HCT116 (cell line): ENCODE measurements at regions not wholly inside any gene's neighbourhood (a gene's known extent, or its start where the extent isn't known, plus 50 kb on each side); places are given as distances from the start of the nearest gene placed in this dataset.
"Not testable (repeated sequence)": the region's sequence is repeated elsewhere in the genome, so short reads cannot be mapped to it uniquely, and the experiment has no call there.

Source experiments
- ATAC-seq: fragments of 200-7000 bp; cut with Tn5 transposase; 2 replicates; pipeline ENCODE4 v1.9.1; 2020; ENCODE audit warnings: mild to moderate bottlenecking, moderate library complexity
- BruUV-seq: library from RNA; stranded (reverse); fragments of 400-500 nt; replicated peaks from 2 replicates; lab custom pipeline; 2021; lab: Mats Ljungman, UMichigan
- CTCF ChIA-PET: fragments of 300-600 bp; sonication (Branson Sonifier 250); formaldehyde crosslinking; loops from one replicate; lab custom pipeline; 2021; ENCODE audit warnings: antibody characterized with exemption; lab: Charles Lee
- POLR2A ChIA-PET: fragments of 300-600, 350-600 bp; sonication (Branson Sonifier 250); formaldehyde crosslinking; loops from one replicate; lab custom pipeline; 2021; ENCODE audit warnings: antibody characterized with exemption; lab: Charles Lee
- RAD21 ChIA-PET, 2 experiments: fragments of 300-600 bp; sonication (Branson Sonifier 250); formaldehyde crosslinking; loops; one replicate each; lab custom pipeline; 2023; ENCODE audit warnings: low total read pairs in 2 of 2; ENCODE audit not compliant: uncharacterized antibody in 2 of 2, unreplicated experiment in 2 of 2, low non-redundant PET in 1 of 2; lab: Charles Lee
- DNase-seq: peaks from one replicate; pipeline ENCODE4 v3.0.0-alpha.2; 2010; ENCODE audit warnings: low read depth, low spot score
- H2AFZ ChIP-seq: fragments of 200-600 bp; shearing (Covaris generic), sonication (generic); 2 replicates; pipeline ENCODE4 v1.6.1; 2017; ENCODE audit warnings: low read depth, mixed run types, mixed read lengths, antibody characterized with exemption, low read length; ENCODE audit not compliant: poor library complexity, severe bottlenecking
- H3K27ac ChIP-seq: 2 replicates; pipeline ENCODE4 v1.5.1; 2012; ENCODE audit warnings: low read depth, low read length
- H3K27me3 ChIP-seq: fragments of 200-600 bp; sonication (generic); 2 replicates; pipeline ENCODE4 v1.6.1; 2016; ENCODE audit warnings: mixed run types, low read length, mixed read lengths; ENCODE audit not compliant: insufficient read depth
- H3K36me3 ChIP-seq, 2 experiments: fragments of 200-500 bp in 1 of 2; fragments of 200-600 bp in 1 of 2; sonication (Bioruptor generic) in 1 of 2; sonication (generic) in 1 of 2; 2 replicates each; pipeline versions ENCODE4 v1.5.1 to v1.6.1; 2014 to 2016; ENCODE audit warnings: low read length in 2 of 2, inconsistent platforms in 1 of 2, mixed read lengths in 1 of 2, mixed run types in 1 of 2; ENCODE audit not compliant: insufficient read depth in 2 of 2, control insufficient read depth in 1 of 2
- H3K4me1 ChIP-seq, 2 experiments: fragments of 200-600 bp in 1 of 2; sonication (generic) in 1 of 2; 2 replicates each; pipeline versions ENCODE4 v1.5.1 to v1.6.1; 2012 to 2017; ENCODE audit warnings: low read length in 2 of 2, inconsistent platforms in 1 of 2, mild to moderate bottlenecking in 1 of 2, mixed read lengths in 1 of 2, mixed run types in 1 of 2, moderate library complexity in 1 of 2; ENCODE audit not compliant: insufficient read depth in 2 of 2, control insufficient read depth in 1 of 2
- H3K4me2 ChIP-seq: fragments of 200-600 bp; sonication (generic); 2 replicates; pipeline ENCODE4 v1.6.1; 2017; ENCODE audit warnings: mixed run types, low read length, mixed read lengths
- H3K4me3 ChIP-seq, 2 experiments: fragments of 200-600 bp in 1 of 2; sonication (generic) in 1 of 2; replicated peaks in 1 of 2; 2 replicates each; pipeline ENCODE4 v1.5.1; 2011 to 2016; ENCODE audit warnings: low read length in 2 of 2, control low read depth in 1 of 2, low read depth in 1 of 2, mild to moderate bottlenecking in 1 of 2, mixed read lengths in 1 of 2, mixed run types in 1 of 2
- H3K79me2 ChIP-seq: fragments of 200-600 bp; sonication (generic); 2 replicates; pipeline ENCODE4 v1.6.1; 2017; ENCODE audit warnings: mild to moderate bottlenecking, mixed run types, low read length, moderate library complexity, mixed read lengths; ENCODE audit not compliant: insufficient read depth
- H3K9ac ChIP-seq: fragments of 200-600 bp; sonication (generic); 2 replicates; pipeline ENCODE4 v1.6.1; 2016; ENCODE audit warnings: low read length, mixed read lengths
- H3K9me2 ChIP-seq: fragments of 200-600 bp; sonication (generic), shearing (Covaris generic); 2 replicates; pipeline ENCODE4 v1.6.1; 2017; ENCODE audit warnings: mixed run types, mild to moderate bottlenecking, moderate library complexity; ENCODE audit not compliant: insufficient read depth
- H3K9me3 ChIP-seq, 2 experiments: fragments of 200-500 bp in 1 of 2; fragments of 200-600 bp in 1 of 2; sonication (Bioruptor generic) in 1 of 2; sonication (generic) in 1 of 2; 2 replicates each; pipeline ENCODE4 v1.6.1; 2014 to 2017; ENCODE audit warnings: low read length in 2 of 2, mixed read lengths in 2 of 2, inconsistent platforms in 1 of 2, low read depth in 1 of 2, mild to moderate bottlenecking in 1 of 2, mixed run types in 1 of 2, moderate library complexity in 1 of 2; ENCODE audit not compliant: control insufficient read depth in 1 of 2, insufficient read depth in 1 of 2
- H4K20me1 ChIP-seq: fragments of 200-600 bp; sonication (generic), shearing (Covaris generic); 2 replicates; pipeline ENCODE4 v1.6.1; 2017; ENCODE audit warnings: mixed run types, mild to moderate bottlenecking, moderate library complexity; ENCODE audit not compliant: insufficient read depth
- CTCF ChIP-seq, 3 experiments: fragments of 200-600 bp in 1 of 3; sonication (generic) in 1 of 3; IDR thresholded peaks in 2 of 3; conservative IDR thresholded peaks in 1 of 3; 2 replicates each; pipeline ENCODE4 v1.5.1; 2012 to 2017; ENCODE audit warnings: low read depth in 2 of 3, low read length in 2 of 3, antibody characterized with exemption in 1 of 3, borderline replicate concordance in 1 of 3, control low read depth in 1 of 3, mild to moderate bottlenecking in 1 of 3, mixed read lengths in 1 of 3, mixed run types in 1 of 3, moderate library complexity in 1 of 3; ENCODE audit not compliant: insufficient read depth in 1 of 3
- RAD21 ChIP-seq: IDR thresholded peaks from 2 replicates; pipeline ENCODE4 v1.6.1; 2012; ENCODE audit warnings: low read depth, mild to moderate bottlenecking
- intact Hi-C: fragments of 100-400 bp; cut with micrococcal nuclease; formaldehyde crosslinking; loops from 2 replicates; pipeline ENCODE4 v1.10.0; 2022
- TF ChIP-seq, protein P1 (sequence below): IDR thresholded peaks from 2 replicates; pipeline ENCODE4 v1.6.1; 2011; ENCODE audit warnings: mild to moderate bottlenecking, low read length, moderate library complexity; ENCODE audit not compliant: insufficient replicate concordance; ENCODE audit errors: extremely low read depth

DNA sequence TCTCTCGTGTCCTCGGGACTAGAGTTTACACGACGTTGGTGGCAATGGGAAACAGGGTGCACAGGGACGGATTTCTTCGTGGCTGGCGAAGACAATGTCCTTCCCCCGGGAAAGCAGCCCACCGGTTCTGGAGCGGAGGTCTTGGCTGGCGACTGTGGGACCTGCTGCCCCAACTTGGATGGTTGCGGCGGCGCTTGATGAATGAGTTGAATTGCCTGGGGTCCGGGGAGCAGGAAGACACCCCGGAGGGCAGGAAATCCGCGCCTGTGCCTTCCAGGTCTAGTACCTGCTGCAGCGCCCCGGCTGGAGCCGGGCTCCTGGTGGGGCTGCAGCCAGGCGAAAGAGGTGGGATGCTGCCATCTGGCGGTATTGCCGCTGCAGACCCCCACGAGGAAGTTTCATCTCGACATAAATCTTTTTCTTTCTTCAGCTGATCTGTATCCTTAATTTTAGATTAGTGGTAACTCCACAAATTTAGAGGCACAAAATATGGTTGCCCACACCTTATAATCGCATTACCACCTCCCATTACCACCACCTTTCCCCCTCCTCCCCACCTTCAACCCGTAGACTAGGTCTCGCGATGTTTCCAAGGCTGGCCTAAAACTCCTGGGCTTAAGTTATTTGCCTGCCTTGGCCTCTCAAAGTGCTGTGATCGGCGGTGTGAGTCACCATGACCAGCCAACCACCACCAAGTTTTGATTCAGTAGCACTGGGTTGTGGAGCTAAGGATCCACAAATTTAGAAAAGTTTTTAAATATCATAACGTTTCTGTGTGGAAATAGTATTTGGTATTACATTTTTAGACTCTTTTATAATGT lies 1929.7 kb upstream of the DEFB115 start:
- intact Hi-C loops = loop anchor here (5.0 kb wide), 1 partner anchor 1019 kb away; no protein-coding TSS in a partner anchor
- POLR2A ChIA-PET, H3K9ac ChIP-seq: not testable (repeated sequence)

DNA sequence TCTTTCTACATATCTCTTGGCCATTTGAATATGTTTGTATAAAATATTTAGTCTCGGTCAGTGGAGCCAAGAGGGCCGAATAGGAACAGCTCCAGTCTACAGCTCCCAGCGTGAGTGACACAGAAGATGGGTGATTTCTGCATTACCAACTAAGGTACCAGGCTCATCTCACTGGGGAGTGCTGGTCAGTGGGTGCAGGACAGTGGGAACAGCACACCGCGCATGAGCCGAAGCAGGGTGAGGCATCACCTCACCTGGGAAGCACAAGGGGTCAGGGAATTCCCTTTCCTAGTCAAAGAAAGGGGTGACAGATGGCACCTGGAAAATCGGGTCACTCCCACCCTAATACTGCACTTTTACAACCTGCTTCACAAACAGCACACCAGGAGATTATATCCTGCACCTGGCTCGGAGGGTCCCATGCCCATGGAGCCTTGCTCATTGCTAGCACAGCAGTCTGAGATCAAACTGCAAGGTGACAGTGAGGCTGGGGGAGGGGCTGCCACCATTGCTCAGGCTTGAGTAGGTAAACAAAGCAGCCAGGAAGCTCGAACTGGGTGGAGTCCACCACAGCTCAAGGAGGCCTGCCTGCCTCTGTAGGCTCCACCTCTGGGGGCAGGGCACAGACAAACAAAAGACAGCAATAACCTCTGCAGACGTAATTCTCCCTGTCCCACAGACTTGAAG lies 1926.9 kb upstream of the DEFB115 start:
- RAD21 ChIA-PET, ATAC-seq, H3K4me2 ChIP-seq, H3K27ac ChIP-seq, H3K4me3 ChIP-seq, POLR2A ChIA-PET, H3K27me3 ChIP-seq, H3K9ac ChIP-seq, H3K9me3 ChIP-seq, BruUV-seq, H3K79me2 ChIP-seq, H3K4me1 ChIP-seq, H2AFZ ChIP-seq, CTCF ChIA-PET, intact Hi-C loops, DNase-seq, H3K9me2 ChIP-seq, H3K36me3 ChIP-seq, H4K20me1 ChIP-seq: not testable (repeated sequence)

More for the DNA sequence above, 1929.7 kb upstream of the DEFB115 start:
- H3K27ac ChIP-seq, CTCF ChIA-PET, H3K4me1 ChIP-seq, H4K20me1 ChIP-seq, H3K79me2 ChIP-seq, H2AFZ ChIP-seq, H3K4me3 ChIP-seq, H3K27me3 ChIP-seq, BruUV-seq, RAD21 ChIA-PET, H3K36me3 ChIP-seq, H3K9me2 ChIP-seq, H3K9me3 ChIP-seq: not testable (repeated sequence)
- peak; percentile 73 for ATAC-seq
- peak overlapping the region; percentile 46 for H3K4me2 ChIP-seq
- DNase-seq = peak; percentile 53
- TF ChIP-seq RAD21 (peak; percentile 63), CTCF (IDR thresholded peaks at IDR 0.05 in 2 of 3, conservative IDR thresholded peaks at IDR 0.05 in 1 of 3; ENCODE audit: borderline replicate concordance in 1 of 3, insufficient read depth in 1 of 3, low read depth in 2 of 3, low read length in 2 of 3) (peak; percentile 53 to 56 (median 55); a peak in 5 of 6 replicates)
- TF ChIP-seq, protein P1, sequence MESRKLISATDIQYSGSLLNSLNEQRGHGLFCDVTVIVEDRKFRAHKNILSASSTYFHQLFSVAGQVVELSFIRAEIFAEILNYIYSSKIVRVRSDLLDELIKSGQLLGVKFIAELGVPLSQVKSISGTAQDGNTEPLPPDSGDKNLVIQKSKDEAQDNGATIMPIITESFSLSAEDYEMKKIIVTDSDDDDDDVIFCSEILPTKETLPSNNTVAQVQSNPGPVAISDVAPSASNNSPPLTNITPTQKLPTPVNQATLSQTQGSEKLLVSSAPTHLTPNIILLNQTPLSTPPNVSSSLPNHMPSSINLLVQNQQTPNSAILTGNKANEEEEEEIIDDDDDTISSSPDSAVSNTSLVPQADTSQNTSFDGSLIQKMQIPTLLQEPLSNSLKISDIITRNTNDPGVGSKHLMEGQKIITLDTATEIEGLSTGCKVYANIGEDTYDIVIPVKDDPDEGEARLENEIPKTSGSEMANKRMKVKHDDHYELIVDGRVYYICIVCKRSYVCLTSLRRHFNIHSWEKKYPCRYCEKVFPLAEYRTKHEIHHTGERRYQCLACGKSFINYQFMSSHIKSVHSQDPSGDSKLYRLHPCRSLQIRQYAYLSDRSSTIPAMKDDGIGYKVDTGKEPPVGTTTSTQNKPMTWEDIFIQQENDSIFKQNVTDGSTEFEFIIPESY = peak; percentile 47
